Gastrocnemius medialis (tissue), 4 donors: ENCODE measurements at regions not wholly inside any gene's neighbourhood (a gene's known extent, or its start where the extent isn't known, plus 50 kb on each side); places are given as distances from the start of the nearest gene placed in this dataset.

ENCODE experiments used
- CTCF ChIP-seq, 5 experiments: fragments of 450-650 bp in 3 of 5; fragments of 200-600 bp in 2 of 5; sonication (generic) in 2 of 5; IDR thresholded peaks in 4 of 5; conservative IDR thresholded peaks in 1 of 5; 1 replicate in 4 of 5; 2 replicates in 1 of 5; pipeline ENCODE4 v1.5.1; 2016 to 2019; ENCODE audit warnings: antibody characterized with exemption in 5 of 5, mild to moderate bottlenecking in 3 of 5, moderate library complexity in 3 of 5
- POLR2A ChIP-seq, 2 donors: fragments of 450-650 bp; IDR thresholded peaks; one replicate each; pipeline ENCODE4 v1.6.1; 2017; ENCODE audit warnings: antibody characterized with exemption in 2 of 2, mild to moderate bottlenecking in 2 of 2, moderate library complexity in 2 of 2

- TF ChIP-seq CTCF (IDR thresholded peaks at IDR 0.05 in 4 of 5, conservative IDR thresholded peaks at IDR 0.05 in 1 of 5) (no peak), POLR2A (IDR thresholded peaks at IDR 0.05) (no peak)
Measured at GRCh38 chr12:34294137-34294536, 271.8 kb downstream of the ALG10 start.
